Ishikawa (cell line): ENCODE measurements at regions not wholly inside any gene's neighbourhood (a gene's known extent, or its start where the extent isn't known, plus 50 kb on each side); places are given as distances from the start of the nearest gene placed in this dataset.

ENCODE experiments used
- CEBPB ChIP-seq: IDR thresholded peaks from 2 replicates; pipeline ENCODE4 v1.6.1; 2012
- CREB1 ChIP-seq: IDR thresholded peaks from 2 replicates; pipeline ENCODE4 v1.6.1; 2012; ENCODE audit warnings: low read depth
- EGR1 ChIP-seq: IDR thresholded peaks from 2 replicates; pipeline ENCODE4 v1.6.1; 2012
- EP300 ChIP-seq: IDR thresholded peaks from 2 replicates; pipeline ENCODE4 v1.6.1; 2012; ENCODE audit warnings: borderline replicate concordance
- FOXM1 ChIP-seq: IDR thresholded peaks from 2 replicates; pipeline ENCODE4 v1.6.1; 2012; ENCODE audit warnings: low read depth, borderline replicate concordance
- NFIC ChIP-seq: IDR thresholded peaks from 2 replicates; pipeline ENCODE4 v1.6.1; 2012
- RAD21 ChIP-seq: IDR thresholded peaks from 2 replicates; pipeline ENCODE4 v1.6.1; 2012; ENCODE audit warnings: low read depth
- TAF1 ChIP-seq: IDR thresholded peaks from 2 replicates; pipeline ENCODE4 v1.6.1; 2012; ENCODE audit warnings: low read depth, mild to moderate bottlenecking
- TCF12 ChIP-seq: IDR thresholded peaks from 2 replicates; pipeline ENCODE4 v1.6.1; 2012; ENCODE audit warnings: low read depth
- TEAD4 ChIP-seq: IDR thresholded peaks from 2 replicates; pipeline ENCODE4 v1.6.1; 2012
- YY1 ChIP-seq: IDR thresholded peaks from 2 replicates; pipeline ENCODE4 v1.6.1; 2012; ENCODE audit warnings: low read depth
- ZBTB7A ChIP-seq: IDR thresholded peaks from 2 replicates; pipeline ENCODE4 v1.6.1; 2012; ENCODE audit warnings: low read depth
- TF ChIP-seq, protein P1 (sequence below): IDR thresholded peaks from 2 replicates; pipeline ENCODE4 v1.6.1; 2012
- TF ChIP-seq, protein P2 (sequence below): IDR thresholded peaks from 2 replicates; pipeline ENCODE4 v1.6.1; 2012
- TF ChIP-seq, protein P3 (sequence below): IDR thresholded peaks from 2 replicates; pipeline ENCODE4 v1.6.1; 2012; ENCODE audit warnings: low read depth, mild to moderate bottlenecking

DNA sequence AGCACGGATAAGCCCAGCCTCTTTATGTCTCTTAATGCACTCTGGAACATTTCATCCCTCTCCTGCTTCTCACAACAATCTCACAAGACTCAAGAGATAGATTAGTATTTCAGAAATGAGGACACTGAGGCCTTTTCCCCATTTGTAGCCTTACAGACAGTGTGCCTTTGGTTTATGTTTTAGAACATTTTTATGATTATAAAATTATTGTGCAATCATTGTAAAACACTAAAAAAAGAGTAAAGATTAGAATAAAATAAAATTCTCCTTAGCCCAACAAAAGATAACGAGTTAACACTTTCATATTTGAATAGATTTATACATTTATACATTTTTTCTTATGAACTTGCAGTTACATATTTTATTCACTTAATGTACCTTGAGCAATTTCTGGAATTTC, 748.7 kb downstream of the TRIML1 start:
- no peak for TF ChIP-seq RAD21
- no peak for TF ChIP-seq EP300
- TF ChIP-seq CREB1, result no peak
- TF ChIP-seq EGR1, result no peak
- TF ChIP-seq, protein P1, sequence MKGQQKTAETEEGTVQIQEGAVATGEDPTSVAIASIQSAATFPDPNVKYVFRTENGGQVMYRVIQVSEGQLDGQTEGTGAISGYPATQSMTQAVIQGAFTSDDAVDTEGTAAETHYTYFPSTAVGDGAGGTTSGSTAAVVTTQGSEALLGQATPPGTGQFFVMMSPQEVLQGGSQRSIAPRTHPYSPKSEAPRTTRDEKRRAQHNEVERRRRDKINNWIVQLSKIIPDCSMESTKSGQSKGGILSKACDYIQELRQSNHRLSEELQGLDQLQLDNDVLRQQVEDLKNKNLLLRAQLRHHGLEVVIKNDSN, result no peak
- no peak for TF ChIP-seq CEBPB
- TF ChIP-seq NFIC, result no peak
- TF ChIP-seq, protein P2, sequence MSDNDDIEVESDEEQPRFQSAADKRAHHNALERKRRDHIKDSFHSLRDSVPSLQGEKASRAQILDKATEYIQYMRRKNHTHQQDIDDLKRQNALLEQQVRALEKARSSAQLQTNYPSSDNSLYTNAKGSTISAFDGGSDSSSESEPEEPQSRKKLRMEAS, result no peak
- no peak for TF ChIP-seq TCF12
- no peak for TF ChIP-seq TAF1
- TF ChIP-seq, protein P3, sequence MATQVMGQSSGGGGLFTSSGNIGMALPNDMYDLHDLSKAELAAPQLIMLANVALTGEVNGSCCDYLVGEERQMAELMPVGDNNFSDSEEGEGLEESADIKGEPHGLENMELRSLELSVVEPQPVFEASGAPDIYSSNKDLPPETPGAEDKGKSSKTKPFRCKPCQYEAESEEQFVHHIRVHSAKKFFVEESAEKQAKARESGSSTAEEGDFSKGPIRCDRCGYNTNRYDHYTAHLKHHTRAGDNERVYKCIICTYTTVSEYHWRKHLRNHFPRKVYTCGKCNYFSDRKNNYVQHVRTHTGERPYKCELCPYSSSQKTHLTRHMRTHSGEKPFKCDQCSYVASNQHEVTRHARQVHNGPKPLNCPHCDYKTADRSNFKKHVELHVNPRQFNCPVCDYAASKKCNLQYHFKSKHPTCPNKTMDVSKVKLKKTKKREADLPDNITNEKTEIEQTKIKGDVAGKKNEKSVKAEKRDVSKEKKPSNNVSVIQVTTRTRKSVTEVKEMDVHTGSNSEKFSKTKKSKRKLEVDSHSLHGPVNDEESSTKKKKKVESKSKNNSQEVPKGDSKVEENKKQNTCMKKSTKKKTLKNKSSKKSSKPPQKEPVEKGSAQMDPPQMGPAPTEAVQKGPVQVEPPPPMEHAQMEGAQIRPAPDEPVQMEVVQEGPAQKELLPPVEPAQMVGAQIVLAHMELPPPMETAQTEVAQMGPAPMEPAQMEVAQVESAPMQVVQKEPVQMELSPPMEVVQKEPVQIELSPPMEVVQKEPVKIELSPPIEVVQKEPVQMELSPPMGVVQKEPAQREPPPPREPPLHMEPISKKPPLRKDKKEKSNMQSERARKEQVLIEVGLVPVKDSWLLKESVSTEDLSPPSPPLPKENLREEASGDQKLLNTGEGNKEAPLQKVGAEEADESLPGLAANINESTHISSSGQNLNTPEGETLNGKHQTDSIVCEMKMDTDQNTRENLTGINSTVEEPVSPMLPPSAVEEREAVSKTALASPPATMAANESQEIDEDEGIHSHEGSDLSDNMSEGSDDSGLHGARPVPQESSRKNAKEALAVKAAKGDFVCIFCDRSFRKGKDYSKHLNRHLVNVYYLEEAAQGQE, result no peak
- TF ChIP-seq ZBTB7A, result no peak
- TF ChIP-seq TEAD4, result no peak
- TF ChIP-seq YY1, result no peak
- TF ChIP-seq FOXM1, result no peak

DNA sequence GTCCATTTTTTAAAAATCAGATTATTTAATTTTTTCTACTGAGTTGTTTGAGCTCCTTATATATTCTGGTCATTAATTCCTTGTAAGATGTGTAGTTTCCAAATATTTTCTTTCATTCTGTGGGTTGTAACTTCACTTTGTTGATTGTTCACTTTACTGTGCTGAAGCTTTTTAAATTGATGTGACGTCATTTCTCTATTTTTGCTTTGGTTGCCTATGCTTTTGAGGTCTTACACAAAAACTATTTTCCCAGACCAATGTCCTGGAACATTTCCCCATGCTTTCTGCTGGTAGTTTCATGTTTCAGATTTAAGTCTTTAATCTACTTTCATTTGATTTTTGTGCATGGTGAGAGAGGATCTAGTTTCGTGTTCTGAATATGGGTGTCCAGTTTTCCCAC, 753.6 kb downstream of the TRIML1 start:
- TF ChIP-seq, protein P3, result no peak
- no peak for TF ChIP-seq CREB1
- TF ChIP-seq CEBPB, result no peak
- TF ChIP-seq, protein P2, result no peak
- TF ChIP-seq EP300, result no peak
- no peak for TF ChIP-seq TEAD4
- TF ChIP-seq ZBTB7A, result no peak
- no peak for TF ChIP-seq EGR1
- TF ChIP-seq FOXM1, result no peak
- TF ChIP-seq, protein P1, result no peak
- no peak for TF ChIP-seq TCF12
- TF ChIP-seq TAF1, result no peak
- TF ChIP-seq NFIC, result no peak
- TF ChIP-seq YY1, result no peak
- no peak for TF ChIP-seq RAD21

DNA sequence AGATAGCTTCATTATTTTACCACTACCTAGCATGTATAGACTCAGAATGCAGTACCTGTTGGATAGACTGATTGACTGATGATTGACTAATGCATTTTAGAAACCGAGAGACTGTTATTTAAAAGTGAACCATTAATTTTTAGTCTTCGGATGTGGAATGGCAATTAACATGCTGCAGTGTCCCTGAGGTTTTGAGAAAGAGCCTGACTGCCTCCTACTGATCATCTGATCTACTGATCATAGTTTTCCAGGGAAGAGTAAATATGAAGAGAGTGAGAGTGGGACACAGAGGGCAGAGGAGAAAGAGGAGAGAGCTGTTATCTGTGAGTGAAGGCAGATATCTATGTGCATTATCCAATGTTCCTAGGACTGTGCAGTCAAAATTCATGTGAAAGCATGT, 764.7 kb downstream of the TRIML1 start:
- TF ChIP-seq TAF1 (no peak), RAD21 (peak; percentile 52)

DNA sequence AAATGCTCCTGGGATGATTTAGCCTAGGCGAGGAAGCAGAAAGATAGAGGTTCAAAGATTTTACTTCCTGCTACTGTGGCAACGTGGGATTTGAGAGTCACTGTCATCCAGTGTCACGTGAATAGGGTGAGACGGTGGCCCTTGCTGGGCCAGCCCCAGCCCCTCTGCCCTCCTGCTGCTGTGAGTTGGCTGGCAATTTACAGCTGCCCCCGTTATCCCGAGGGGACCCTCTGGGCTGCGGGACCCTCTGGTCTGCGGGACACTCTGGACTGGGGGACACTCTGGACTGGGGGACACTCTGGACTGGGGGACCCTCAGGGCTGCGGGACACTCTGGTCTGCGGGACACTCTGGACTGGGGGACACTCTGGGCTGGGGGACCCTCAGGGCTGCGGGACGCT, 765.4 kb downstream of the TRIML1 start:
- TF ChIP-seq TEAD4 (no peak), EGR1 (no peak), TAF1 (no peak), CEBPB (no peak), RAD21 (no peak), FOXM1 (no peak), YY1 (no peak), ZBTB7A (no peak), EP300 (no peak), CREB1 (no peak), NFIC (no peak), TCF12 (no peak)
- TF ChIP-seq, protein P3, result no peak
- TF ChIP-seq, protein P1, result no peak
- TF ChIP-seq, protein P2, result no peak
